GM20000 (cell line): ENCODE measurements at regions not wholly inside any gene's neighbourhood (a gene's known extent, or its start where the extent isn't known, plus 50 kb on each side); places are given as distances from the start of the nearest gene placed in this dataset.

Source experiments
- DNase-seq: peaks from one replicate; pipeline ENCODE4 v3.0.0; 2012; ENCODE audit warnings: low spot score
- CTCF ChIP-seq: IDR thresholded peaks from 2 replicates; pipeline ENCODE4 v1.5.1; 2012; ENCODE audit warnings: mild to moderate bottlenecking, control low read depth; ENCODE audit errors: extremely low read depth, missing control alignments

- TF ChIP-seq CTCF, result no peak
- DNase-seq, result no peak
Observed at GRCh38 chr7:16187131-16187530, 234.2 kb downstream of the CRPPA start.

GRCh38 chr7:16178585-16178984, 242.8 kb downstream of the CRPPA start:
- TF ChIP-seq CTCF, result no peak
- DNase-seq, result no peak

GRCh38 chr7:16178092-16178491, 243.2 kb downstream of the CRPPA start:
- no peak for DNase-seq
- TF ChIP-seq CTCF, result no peak

GRCh38 chr7:16174253-16174652, 247.1 kb downstream of the CRPPA start:
- no peak for TF ChIP-seq CTCF
- DNase-seq, result no peak

GRCh38 chr7:16172366-16172765, 249.0 kb downstream of the CRPPA start:
- no peak for TF ChIP-seq CTCF
- DNase-seq, result no peak

GRCh38 chr7:16171928-16172327, 249.4 kb downstream of the CRPPA start:
- no peak for DNase-seq

GRCh38 chr7:16170671-16171070, 250.7 kb downstream of the CRPPA start:
- no peak for DNase-seq
- TF ChIP-seq CTCF, result no peak

More at GRCh38 chr7:16171928-16172327, 249.4 kb downstream of the CRPPA start:
- no peak for TF ChIP-seq CTCF
